Cardiac muscle cell (in vitro differentiated cells and primary cell): ENCODE measurements at regions not wholly inside any gene's neighbourhood (a gene's known extent, or its start where the extent isn't known, plus 50 kb on each side); places are given as distances from the start of the nearest gene placed in this dataset.

Source experiments
- DNase-seq, 2 donors: peaks; one replicate each; pipeline versions ENCODE4 v3.0.0 to v3.0.0-alpha.2; 2010 to 2017; ENCODE audit warnings: low read depth in 1 of 2, low spot score in 1 of 2
- H3K27ac ChIP-seq: fragments of 200-600 bp; sonication (generic); 2 replicates; pipeline ENCODE4 v1.5.1; 2016
- H3K27me3 ChIP-seq: fragments of 200-600 bp; sonication (generic); 2 replicates; pipeline ENCODE4 v1.6.0; 2016; ENCODE audit warnings: control low read depth
- H3K36me3 ChIP-seq: fragments of 200-600 bp; sonication (generic); 2 replicates; pipeline ENCODE4 v1.5.1; 2016; ENCODE audit warnings: control low read depth
- H3K4me1 ChIP-seq: fragments of 200-600 bp; sonication (generic); 2 replicates; pipeline ENCODE4 v1.8.1; 2017; ENCODE audit warnings: low read depth, mild to moderate bottlenecking, mixed run types
- H3K4me3 ChIP-seq: fragments of 200-600 bp; sonication (generic); 2 replicates; pipeline ENCODE4 v1.5.1; 2016; ENCODE audit warnings: mild to moderate bottlenecking
- H3K9me3 ChIP-seq: fragments of 200-600 bp; sonication (generic); 2 replicates; pipeline ENCODE4 v1.5.1; 2017; ENCODE audit warnings: low read depth, mild to moderate bottlenecking, control low read depth
- TF ChIP-seq, protein P1 (sequence below): IDR thresholded peaks from 2 replicates; pipeline ENCODE4 v1.5.1; 2012; ENCODE audit warnings: low read depth, mild to moderate bottlenecking, low read length

- no peak overlapping the region for H3K27ac ChIP-seq
- H3K36me3 ChIP-seq: no peaks in the 10 kb centered on the region
- H3K4me3 ChIP-seq: no peak overlapping the region
These were observed 148.7 kb upstream of the DOCK10 start for GRCh38 chr2:225190987-225191386.

DNA sequence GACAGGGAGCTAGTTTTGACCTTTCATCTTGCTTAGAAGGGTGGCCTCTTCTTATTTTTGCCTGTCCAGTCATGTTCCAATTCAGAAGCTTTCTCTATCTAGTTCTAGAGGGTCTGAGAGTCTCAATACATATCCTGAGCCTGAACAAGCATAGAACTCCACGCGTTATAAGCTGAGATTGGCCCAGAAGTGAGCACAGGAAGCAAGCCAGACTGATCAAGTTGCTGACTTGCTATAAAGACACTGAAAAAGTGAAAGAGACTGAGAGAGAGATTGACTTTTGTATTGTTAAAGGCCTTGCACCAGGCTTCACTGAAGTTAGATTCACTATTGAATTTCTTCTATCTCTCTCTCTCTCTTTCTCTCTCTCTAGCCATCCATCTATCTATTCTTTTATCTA, 142.7 kb upstream of the DOCK10 start:
- TF ChIP-seq, protein P1, sequence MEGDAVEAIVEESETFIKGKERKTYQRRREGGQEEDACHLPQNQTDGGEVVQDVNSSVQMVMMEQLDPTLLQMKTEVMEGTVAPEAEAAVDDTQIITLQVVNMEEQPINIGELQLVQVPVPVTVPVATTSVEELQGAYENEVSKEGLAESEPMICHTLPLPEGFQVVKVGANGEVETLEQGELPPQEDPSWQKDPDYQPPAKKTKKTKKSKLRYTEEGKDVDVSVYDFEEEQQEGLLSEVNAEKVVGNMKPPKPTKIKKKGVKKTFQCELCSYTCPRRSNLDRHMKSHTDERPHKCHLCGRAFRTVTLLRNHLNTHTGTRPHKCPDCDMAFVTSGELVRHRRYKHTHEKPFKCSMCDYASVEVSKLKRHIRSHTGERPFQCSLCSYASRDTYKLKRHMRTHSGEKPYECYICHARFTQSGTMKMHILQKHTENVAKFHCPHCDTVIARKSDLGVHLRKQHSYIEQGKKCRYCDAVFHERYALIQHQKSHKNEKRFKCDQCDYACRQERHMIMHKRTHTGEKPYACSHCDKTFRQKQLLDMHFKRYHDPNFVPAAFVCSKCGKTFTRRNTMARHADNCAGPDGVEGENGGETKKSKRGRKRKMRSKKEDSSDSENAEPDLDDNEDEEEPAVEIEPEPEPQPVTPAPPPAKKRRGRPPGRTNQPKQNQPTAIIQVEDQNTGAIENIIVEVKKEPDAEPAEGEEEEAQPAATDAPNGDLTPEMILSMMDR: no peak
- Histone ChIP-seq H3K36me3 (no peaks in the 10 kb centered on the region), H3K4me1 (no peaks in the 10 kb centered on the region), H3K4me3 (no peak overlapping the region), H3K9me3 (no peaks in the 10 kb centered on the region), H3K27ac (no peak overlapping the region), H3K27me3 (no peaks in the 10 kb centered on the region)
- no peak for DNase-seq

More at GRCh38 chr2:225190987-225191386, 148.7 kb upstream of the DOCK10 start:
- TF ChIP-seq, protein P1: no peak
- Histone ChIP-seq H3K27me3 (no peaks in the 10 kb centered on the region), H3K4me1 (no peaks in the 10 kb centered on the region), H3K9me3 (no peaks in the 10 kb centered on the region)
- no peak for DNase-seq

GRCh38 chr2:225182126-225182525, 139.9 kb upstream of the DOCK10 start:
- Histone ChIP-seq H3K9me3 (no peaks in the 10 kb centered on the region), H3K4me1 (no peaks in the 10 kb centered on the region), H3K36me3 (no peaks in the 10 kb centered on the region), H3K27me3 (no peaks in the 10 kb centered on the region), H3K4me3 (no peak overlapping the region), H3K27ac (no peak overlapping the region)
- TF ChIP-seq, protein P1: no peak
- DNase-seq: no peak

DNA sequence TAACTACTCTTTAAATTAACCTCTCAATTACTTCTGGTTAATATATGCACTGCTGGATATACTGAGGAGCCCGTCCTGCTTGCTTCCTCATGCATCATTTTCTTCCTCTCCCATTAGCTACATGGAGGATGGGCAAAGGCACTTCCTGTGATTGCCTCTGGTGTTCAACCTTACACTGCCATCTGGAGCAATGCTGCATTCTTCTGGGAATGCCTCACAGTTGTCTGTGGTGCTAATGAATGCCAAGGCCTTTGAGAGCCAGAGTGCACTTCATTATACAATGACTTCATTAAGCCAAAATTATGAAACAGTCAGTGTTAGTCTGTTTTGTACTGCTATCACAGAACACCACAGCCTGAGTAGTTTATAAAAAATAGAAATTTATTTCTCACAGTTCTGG, 134.8 kb upstream of the DOCK10 start:
- DNase-seq: peak in 1 of 2 donors; percentile 14
- Histone ChIP-seq H3K36me3 (no peaks in the 10 kb centered on the region), H3K4me3 (no peak overlapping the region), H3K27ac (no peak overlapping the region), H3K27me3 (no peaks in the 10 kb centered on the region), H3K9me3 (no peaks in the 10 kb centered on the region), H3K4me1 (no peaks in the 10 kb centered on the region)
- TF ChIP-seq, protein P1: no peak

- H3K9me3 ChIP-seq: no peaks in the 10 kb centered on the region
- H3K27ac ChIP-seq: no peak overlapping the region
- H3K4me1 ChIP-seq: no peaks in the 10 kb centered on the region
- H3K36me3 ChIP-seq: no peaks in the 10 kb centered on the region
- no peak overlapping the region for H3K4me3 ChIP-seq
- H3K27me3 ChIP-seq: no peaks in the 10 kb centered on the region
- DNase-seq: no peak
- TF ChIP-seq, protein P1: no peak
These were observed 131.6 kb upstream of the DOCK10 start for GRCh38 chr2:225173909-225174308.

DNA sequence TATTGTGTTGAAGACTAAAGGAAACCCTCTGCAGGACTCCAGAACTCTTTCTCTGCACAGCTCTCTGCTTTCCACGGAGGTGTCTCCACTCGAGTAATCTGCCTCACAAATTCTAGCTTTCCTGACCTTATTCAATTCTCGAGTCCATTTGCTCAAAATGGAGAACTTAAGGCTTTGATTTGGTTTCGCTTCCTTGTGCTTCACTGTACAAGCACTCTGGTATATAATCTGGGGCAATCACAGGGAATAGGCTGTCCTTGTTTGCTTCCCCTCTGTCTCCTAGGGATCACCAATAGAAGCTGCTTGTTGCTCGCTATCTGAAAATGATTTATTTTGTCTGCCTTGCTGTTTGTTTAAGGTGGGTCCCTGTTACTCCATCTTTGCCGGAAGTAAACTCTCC, 129.1 kb upstream of the DOCK10 start:
- no peaks in the 10 kb centered on the region for H3K4me1 ChIP-seq
- H3K27me3 ChIP-seq: no peaks in the 10 kb centered on the region
- H3K27ac ChIP-seq: no peak overlapping the region
- H3K36me3 ChIP-seq: no peaks in the 10 kb centered on the region
- no peak overlapping the region for H3K4me3 ChIP-seq
- H3K9me3 ChIP-seq: no peaks in the 10 kb centered on the region
- TF ChIP-seq, protein P1: no peak
- no peak for DNase-seq
